Activated CD4-positive, alpha-beta T cell treated with anti-CD3 and anti-CD28 coated beads, Interleukin-2, amount 50 U/mL, for 48 hours (primary cell): ENCODE measurements at regions not wholly inside any gene's neighbourhood (a gene's known extent, or its start where the extent isn't known, plus 50 kb on each side); places are given as distances from the start of the nearest gene placed in this dataset.

Experiments used
- DNase-seq, 2 experiments: peaks; one replicate each; pipeline ENCODE4 v3.0.0-alpha.2; 2020

GRCh38 chr3:111480091-111480490 is 61.9 kb upstream of the CD96 start:
- DNase-seq, result no peak

GRCh38 chr3:111481551-111481950 is 60.4 kb upstream of the CD96 start:
- DNase-seq, result no peak

GRCh38 chr3:111482574-111482973 is 59.4 kb upstream of the CD96 start:
- no peak for DNase-seq

DNA sequence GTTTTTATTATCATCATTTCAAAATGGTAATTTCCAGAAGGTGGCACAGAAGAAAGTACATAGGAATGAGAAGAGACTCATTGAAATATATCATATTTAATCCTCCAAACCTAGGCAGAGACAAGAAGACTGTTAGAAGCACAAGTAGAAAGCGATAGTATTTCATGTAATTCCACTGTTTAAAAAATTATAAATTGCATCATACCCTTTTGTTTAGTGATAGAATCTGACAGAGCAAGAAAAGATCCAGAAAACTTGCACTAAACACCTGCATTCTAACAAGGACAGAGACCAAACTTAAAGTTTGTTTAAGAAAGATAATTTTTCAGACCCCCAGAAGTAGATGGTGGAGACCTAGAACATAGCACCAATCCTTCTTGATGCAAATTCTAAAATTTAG is 56.9 kb upstream of the CD96 start:
- no peak for DNase-seq
